Hepatocyte (in vitro differentiated cells): ENCODE measurements at regions not wholly inside any gene's neighbourhood (a gene's known extent, or its start where the extent isn't known, plus 50 kb on each side); places are given as distances from the start of the nearest gene placed in this dataset.
A peak's percentile ranks its signal among the peaks of the same experiment; 100 is the strongest.

Experiments used
- DNase-seq: peaks from one replicate; pipeline ENCODE4 v3.0.0-alpha.2; 2016; ENCODE audit warnings: low spot score
- H2AFZ ChIP-seq: fragments of 200-600 bp; sonication (generic); 2 replicates; pipeline ENCODE4 v1.6.0; 2016; ENCODE audit warnings: antibody characterized with exemption, mild to moderate bottlenecking
- H3K27ac ChIP-seq: fragments of 200-600 bp; sonication (generic); 2 replicates; pipeline ENCODE4 v1.5.1; 2016; ENCODE audit warnings: mild to moderate bottlenecking
- H3K27me3 ChIP-seq: fragments of 200-600 bp; sonication (generic); 2 replicates; pipeline ENCODE4 v1.6.1; 2016
- H3K36me3 ChIP-seq: fragments of 200-600 bp; sonication (generic); replicated peaks from 2 replicates; pipeline ENCODE4 v1.5.1; 2016; ENCODE audit warnings: low read depth; ENCODE audit not compliant: insufficient read depth
- H3K4me1 ChIP-seq: fragments of 200-600 bp; sonication (generic); 2 replicates; pipeline ENCODE4 v1.5.1; 2016; ENCODE audit warnings: mild to moderate bottlenecking, moderate library complexity; ENCODE audit not compliant: insufficient read depth
- H3K4me2 ChIP-seq: fragments of 200-600 bp; sonication (generic); 2 replicates; pipeline ENCODE4 v1.6.0; 2016
- H3K4me3 ChIP-seq: fragments of 200-600 bp; sonication (generic); 2 replicates; pipeline ENCODE4 v1.5.1; 2016; ENCODE audit warnings: mild to moderate bottlenecking
- H3K79me2 ChIP-seq: fragments of 200-600 bp; sonication (generic); 2 replicates; pipeline ENCODE4 v1.6.0; 2017; ENCODE audit warnings: mild to moderate bottlenecking
- H3K9me2 ChIP-seq: fragments of 200-600 bp; sonication (generic); replicated peaks from 2 replicates; pipeline ENCODE4 v1.6.0; 2017; ENCODE audit warnings: mild to moderate bottlenecking; ENCODE audit not compliant: insufficient read depth
- H3K9me3 ChIP-seq: fragments of 200-600 bp; sonication (generic); 2 replicates; pipeline ENCODE4 v1.5.1; 2016; ENCODE audit warnings: low read depth, mild to moderate bottlenecking
- H4K20me1 ChIP-seq: fragments of 200-600 bp; sonication (generic); 2 replicates; pipeline ENCODE4 v1.6.0; 2016; ENCODE audit warnings: mild to moderate bottlenecking; ENCODE audit not compliant: insufficient read depth, poor library complexity, severe bottlenecking
- CTCF ChIP-seq: fragments of 200-600 bp; sonication (generic); IDR thresholded peaks from 2 replicates; pipeline ENCODE4 v1.5.1; 2016; ENCODE audit warnings: antibody characterized with exemption, mild to moderate bottlenecking; ENCODE audit not compliant: poor library complexity
- EZH2 ChIP-seq: fragments of 200-600 bp; sonication (generic); IDR thresholded peaks from 2 replicates; pipeline ENCODE4 v1.6.1; 2016; ENCODE audit warnings: antibody characterized with exemption, mild to moderate bottlenecking, borderline replicate concordance
- EZH2phosphoT487 ChIP-seq: fragments of 200-600 bp; sonication (generic); IDR thresholded peaks from one replicate; pipeline ENCODE4 v1.6.1; 2018; ENCODE audit warnings: antibody characterized with exemption, mild to moderate bottlenecking, low read depth, moderate library complexity; ENCODE audit not compliant: unreplicated experiment, severe bottlenecking
- WGBS: methylation state at CpG from one replicate; pipeline ENCODE4 v1.1.6; 2016; ENCODE audit warnings: low lambda C conversion rate; ENCODE audit errors: missing lambda C conversion rate; 5-methylcytosine and 5-hydroxymethylcytosine counted together

- Histone ChIP-seq H4K20me1 (no peaks in the 10 kb centered on the region), H3K79me2 (no peaks in the 10 kb centered on the region), H3K4me1 (no peaks in the 10 kb centered on the region), H3K27me3 (no peaks in the 10 kb centered on the region), H3K4me3 (no peak overlapping the region), H3K27ac (no peak overlapping the region), H3K9me3 (no peaks in the 10 kb centered on the region), H3K4me2 (no peak overlapping the region), H3K36me3 (no peaks in the 10 kb centered on the region), H2AFZ (no peak overlapping the region), H3K9me2 (no peaks in the 10 kb centered on the region)
- 79% methylated on average over 23 of the region's 23 CpGs for WGBS
- no peak for TF ChIP-seq CTCF
- no peak for TF ChIP-seq EZH2
- TF ChIP-seq EZH2phosphoT487: no peak
- no peak for DNase-seq
Observed at GRCh38 chr11:134610116-134610910, 198.3 kb upstream of the B3GAT1 start.

- TF ChIP-seq EZH2phosphoT487 (no peak), CTCF (no peak), EZH2 (no peak)
- Histone ChIP-seq H4K20me1 (no peaks in the 10 kb centered on the region), H3K27ac (no peak overlapping the region), H3K9me2 (no peaks in the 10 kb centered on the region), H3K4me3 (no peak overlapping the region), H2AFZ (no peak overlapping the region), H3K4me2 (no peak overlapping the region), H3K9me3 (no peaks in the 10 kb centered on the region), H3K27me3 (no peaks in the 10 kb centered on the region), H3K4me1 (no peaks in the 10 kb centered on the region), H3K36me3 (no peaks in the 10 kb centered on the region), H3K79me2 (no peaks in the 10 kb centered on the region)
- 90% methylated on average over 27 of the region's 27 CpGs for WGBS
- no peak for DNase-seq
Observed at GRCh38 chr11:134609361-134610115, 197.5 kb upstream of the B3GAT1 start.

- Histone ChIP-seq H4K20me1 (no peaks in the 10 kb centered on the region), H3K9me2 (no peaks in the 10 kb centered on the region), H2AFZ (no peak overlapping the region), H3K36me3 (no peaks in the 10 kb centered on the region), H3K9me3 (no peaks in the 10 kb centered on the region), H3K27me3 (peaks cover 4% of the 10 kb centered on the region), H3K27ac (no peak overlapping the region), H3K79me2 (no peaks in the 10 kb centered on the region), H3K4me3 (no peak overlapping the region), H3K4me1 (no peaks in the 10 kb centered on the region), H3K4me2 (peak overlapping the region; percentile 3)
- no peak for DNase-seq
- no peak for TF ChIP-seq CTCF
- no peak for TF ChIP-seq EZH2
- WGBS: 71% methylated on average over 7 of the region's 7 CpGs
Observed at GRCh38 chr11:134607963-134608750, 196.1 kb upstream of the B3GAT1 start.
